Neural cell (in vitro differentiated cells): ENCODE measurements at regions not wholly inside any gene's neighbourhood (a gene's known extent, or its start where the extent isn't known, plus 50 kb on each side); places are given as distances from the start of the nearest gene placed in this dataset.

Experiments used
- H2AFZ ChIP-seq: fragments of 200-600, 300-800 bp; sonication (generic), shearing (Covaris generic); 2 replicates; pipeline ENCODE4 v1.6.0; 2014; ENCODE audit warnings: low read depth, mild to moderate bottlenecking, antibody characterized with exemption, low read length, moderate library complexity
- H3F3A ChIP-seq: fragments of 200-600 bp; shearing (Covaris generic); 2 replicates; pipeline ENCODE4 v1.6.1; 2016; ENCODE audit warnings: mild to moderate bottlenecking, moderate library complexity, mixed read lengths, antibody characterized with exemption, low read length; ENCODE audit not compliant: insufficient read depth, poor library complexity, severe bottlenecking
- H3K27ac ChIP-seq: fragments of 200-600, 300-800 bp; sonication (generic), shearing (Covaris generic); 2 replicates; pipeline ENCODE4 v1.5.1; 2014; ENCODE audit warnings: mild to moderate bottlenecking, low read length, moderate library complexity
- H3K27me3 ChIP-seq: fragments of 300-800, 200-600 bp; sonication (generic), shearing (Covaris generic); 2 replicates; pipeline ENCODE4 v1.6.0; 2014; ENCODE audit warnings: mild to moderate bottlenecking, low read depth, low read length, moderate library complexity; ENCODE audit not compliant: insufficient read depth
- H3K36me3 ChIP-seq: fragments of 300-800, 200-600 bp; sonication (generic), shearing (Covaris generic); 2 replicates; pipeline ENCODE4 v1.5.1; 2014; ENCODE audit warnings: mild to moderate bottlenecking, antibody characterized with exemption, low read length, moderate library complexity; ENCODE audit not compliant: insufficient read depth
- H3K4me2 ChIP-seq: fragments of 300-800, 200-600 bp; sonication (generic), shearing (Covaris generic); 2 replicates; pipeline ENCODE4 v1.6.0; 2014; ENCODE audit warnings: mild to moderate bottlenecking, low read length
- H3K4me3 ChIP-seq: fragments of 300-800, 200-600 bp; sonication (generic), shearing (Covaris generic); 2 replicates; pipeline ENCODE4 v1.5.1; 2014; ENCODE audit warnings: mild to moderate bottlenecking, low read length, moderate library complexity
- H3K79me2 ChIP-seq: fragments of 200-600 bp; shearing (Covaris generic); replicated peaks from 2 replicates; pipeline ENCODE4 v1.6.0; 2014; ENCODE audit warnings: mild to moderate bottlenecking, low read length, moderate library complexity; ENCODE audit not compliant: insufficient read depth
- H3K9ac ChIP-seq: fragments of 300-800, 200-600 bp; sonication (generic), shearing (Covaris generic); 2 replicates; pipeline ENCODE4 v1.6.1; 2016; ENCODE audit warnings: mild to moderate bottlenecking, low read length, mixed read lengths
- H3K9me2 ChIP-seq: fragments of 200-600 bp; shearing (Covaris generic); 2 replicates; pipeline ENCODE4 v1.6.1; 2016; ENCODE audit warnings: mild to moderate bottlenecking, low read length, mixed read lengths; ENCODE audit not compliant: insufficient read depth
- H3K9me3 ChIP-seq: fragments of 200-600, 300-800 bp; sonication (generic), shearing (Covaris generic); 2 replicates; pipeline ENCODE4 v1.6.1; 2016; ENCODE audit warnings: mild to moderate bottlenecking, mixed run types, low read length, moderate library complexity, mixed read lengths
- H4K20me1 ChIP-seq: fragments of 200-600 bp; shearing (Covaris generic); 2 replicates; pipeline ENCODE4 v1.6.1; 2016; ENCODE audit warnings: mild to moderate bottlenecking, mixed run types; ENCODE audit not compliant: insufficient read depth
- CTCF ChIP-seq: fragments of 450-650 bp; IDR thresholded peaks from 2 replicates; pipeline ENCODE4 v1.5.1; 2014; ENCODE audit warnings: antibody characterized with exemption, mild to moderate bottlenecking, moderate library complexity; ENCODE audit not compliant: poor library complexity, severe bottlenecking
- EP300 ChIP-seq: fragments of 450-650 bp; conservative IDR thresholded peaks from 2 replicates; pipeline ENCODE4 v1.6.1; 2014; ENCODE audit warnings: antibody characterized with exemption, mild to moderate bottlenecking, moderate library complexity; ENCODE audit not compliant: poor library complexity, severe bottlenecking
- POLR2AphosphoS5 ChIP-seq: IDR thresholded peaks from 2 replicates; pipeline ENCODE4 v1.6.1; 2012
- RAD21 ChIP-seq: fragments of 450-650 bp; conservative IDR thresholded peaks from 2 replicates; pipeline ENCODE4 v1.6.1; 2014; ENCODE audit warnings: antibody characterized with exemption, mild to moderate bottlenecking, moderate library complexity
- REST ChIP-seq: IDR thresholded peaks from 2 replicates; pipeline ENCODE4 v1.6.1; 2012; ENCODE audit warnings: borderline replicate concordance
- TAF1 ChIP-seq: IDR thresholded peaks from 2 replicates; pipeline ENCODE4 v1.6.1; 2012; ENCODE audit warnings: low read depth

- peak overlapping the region; percentile 86 for H3K27ac ChIP-seq
- H3K36me3 ChIP-seq: no peaks in the 10 kb centered on the region
- H3K9ac ChIP-seq: no peak overlapping the region
- no peak overlapping the region for H3K4me3 ChIP-seq
- no peaks in the 10 kb centered on the region for H3K9me3 ChIP-seq
- no peaks in the 10 kb centered on the region for H3K79me2 ChIP-seq
- H3K27me3 ChIP-seq: no peaks in the 10 kb centered on the region
- H4K20me1 ChIP-seq: no peaks in the 10 kb centered on the region
- H3F3A ChIP-seq: peaks cover 14% of the 10 kb centered on the region
- no peak overlapping the region for H3K4me2 ChIP-seq
- no peaks in the 10 kb centered on the region for H3K9me2 ChIP-seq
- TF ChIP-seq TAF1: no peak
- peak; percentile 43 for TF ChIP-seq CTCF
- peak; percentile 38 for TF ChIP-seq RAD21
- no peak overlapping the region for H2AFZ ChIP-seq
These were observed 192.6 kb upstream of the PSMD7 start for GRCh38 chr16:74104022-74104421.

GRCh38 chr16:74101379-74102137, 195.1 kb upstream of the PSMD7 start:
- peak overlapping the region; percentile 86 for H3K27ac ChIP-seq
- no peaks in the 10 kb centered on the region for H3K36me3 ChIP-seq
- no peaks in the 10 kb centered on the region for H3K9me3 ChIP-seq
- H2AFZ ChIP-seq: no peak overlapping the region
- no peaks in the 10 kb centered on the region for H3K79me2 ChIP-seq
- H3F3A ChIP-seq: peaks cover 14% of the 10 kb centered on the region
- H3K4me2 ChIP-seq: peak overlapping the region; percentile 66
- peak overlapping the region; percentile 46 for H3K4me3 ChIP-seq
- no peaks in the 10 kb centered on the region for H3K27me3 ChIP-seq
- H3K9me2 ChIP-seq: no peaks in the 10 kb centered on the region
- TF ChIP-seq REST (peak; percentile 85), CTCF (no peak), POLR2AphosphoS5 (no peak), EP300 (peak; percentile 19)
- no peaks in the 10 kb centered on the region for H4K20me1 ChIP-seq
- H3K9ac ChIP-seq: peak overlapping the region; percentile 48
